Heart right ventricle (tissue), 16 donors: ENCODE measurements at regions not wholly inside any gene's neighbourhood (a gene's known extent, or its start where the extent isn't known, plus 50 kb on each side); places are given as distances from the start of the nearest gene placed in this dataset.

Experiments
- ATAC-seq, 8 donors: fragments of 200-7000 bp; cut with Tn5 transposase; one replicate each; pipeline ENCODE4 v1.9.1; 2020; ENCODE audit warnings: mild to moderate bottlenecking in 8 of 8, moderate library complexity in 8 of 8, moderate number of reproducible peaks in 1 of 8
- DNase-seq, 2 donors: peaks; one replicate each; pipeline ENCODE4 v3.0.0-alpha.2; 2020
- H3K27ac ChIP-seq, 10 donors: fragments of 200-600 bp; sonication (generic) in 2 of 10; one replicate each; pipeline versions ENCODE4 v1.5.0 to v1.8.0; 2020 to 2022; ENCODE audit warnings: mild to moderate bottlenecking in 3 of 10
- H3K27me3 ChIP-seq, 7 donors: fragments of 200-600 bp; one replicate each; pipeline ENCODE4 v1.8.0; 2021 to 2022; ENCODE audit warnings: mild to moderate bottlenecking in 2 of 7
- H3K36me3 ChIP-seq, 9 donors: fragments of 200-600 bp; sonication (generic) in 1 of 9; one replicate each; pipeline versions ENCODE4 v1.5.0 to v1.8.0; 2020 to 2022; ENCODE audit warnings: mild to moderate bottlenecking in 2 of 9
- H3K4me1 ChIP-seq, 9 donors: fragments of 200-600 bp; sonication (generic) in 1 of 9; one replicate each; pipeline versions ENCODE4 v1.5.0 to v1.8.0; 2020 to 2022; ENCODE audit warnings: mild to moderate bottlenecking in 4 of 9
- H3K4me3 ChIP-seq, 10 donors: fragments of 200-600 bp; sonication (generic) in 2 of 10; one replicate each; pipeline versions ENCODE4 v1.5.0 to v1.8.0; 2020 to 2022; ENCODE audit warnings: mild to moderate bottlenecking in 7 of 10, moderate library complexity in 2 of 10
- H3K9me3 ChIP-seq, 11 donors: fragments of 200-600 bp in 10 of 11; sonication (generic) in 2 of 11; one replicate each; pipeline versions ENCODE4 v1.5.0 to v1.8.0; 2013 to 2022; ENCODE audit warnings: mild to moderate bottlenecking in 2 of 11, control low read depth in 1 of 11, moderate library complexity in 1 of 11
- WGBS, 2 donors: extraction: QIAGEN DNeasy Blood & Tissue Kit; methylation state at CpG; one replicate each; pipeline ENCODE4 v1.1.7; 2013; ENCODE audit warnings: inconsistent platforms in 1 of 2; 5-methylcytosine and 5-hydroxymethylcytosine counted together
- intact Hi-C, 10 donors: fragments of 100-400 bp; cut with DNase I; formaldehyde crosslinking; loops; one replicate each; pipeline versions ENCODE4 v1.11.1 to v1.14.2; 2022
- TF ChIP-seq, protein P1 (sequence below), 9 donors: fragments of 200-600 bp; sonication (generic) in 2 of 9; IDR thresholded peaks; one replicate each; pipeline versions ENCODE4 v1.5.0 to v1.8.0; 2021 to 2022; ENCODE audit warnings: antibody characterized with exemption in 9 of 9, mild to moderate bottlenecking in 5 of 9, moderate library complexity in 1 of 9
- donor health status: Arrhythmogenic right ventricular cardiomyopathy.
- donor health status: ischemic (EF 13 %, LVEDD 7.1; RV severe dilation, severe dysfunction).
- donor health status: healthy with polysubstance abuse.
- donor health status: DM: no; HTN: yes; CAD: no.
- donor health status: DM: no; HTN: no; CAD: no.
- donor health status: ischemic (EF 25% LVEDD 6.9; RV normal size, moderate dysfunction).
- donor health status: ischemic (EF 25% LVEDD 5.7; RV mildly dilated, moderate dysfunction).
- donor health status: healthy.
- donor health status: DM: yes; HTN: yes; CAD: no.
- donor health status: Ischemic cardiomyopathy.
- donor health status: ischemic (EF 35%, LVEDD 5.7; RV mildly dilated, moderate dysfunction).
- donor health status: nonischemic (EF 11% LVEDD 7.7; RV severe dilation, severe dysfunction).
- donor health status: DM: yes; HTN: yes; CAD: no.
- donor health status: PGD.
- donor health status: ischemic (EF 29% LVEDD 5.4; RV normal size, mild dysfunction).
- donor health status: nonischemic (EF 23%, LVEDD 6.1; RV moderate dilation, normal function).

DNA sequence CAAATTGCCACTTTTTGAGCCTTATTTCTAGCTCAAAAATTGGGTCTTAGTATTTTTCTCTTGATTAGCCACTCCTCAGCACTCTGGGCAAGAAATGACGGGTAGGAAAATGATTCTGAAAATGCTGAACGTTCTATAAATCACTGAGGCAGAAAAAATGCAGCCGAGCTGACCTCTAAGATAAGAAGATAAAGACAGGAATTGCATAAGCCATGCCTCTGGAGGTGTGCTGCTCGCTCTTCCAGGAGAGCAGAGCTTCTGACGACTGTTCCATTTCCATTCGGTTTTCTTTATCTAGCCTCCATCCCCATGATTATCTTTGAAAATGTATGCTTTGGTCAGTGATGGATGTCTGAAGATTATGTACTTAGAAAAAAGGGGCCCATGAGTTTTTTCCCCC is 558.8 kb upstream of the ADAMTS9 start:
- Histone ChIP-seq H3K4me1 (peaks cover 0 to 11% (median 5%) of the 10 kb centered on the region in 9 donors), H3K27me3 (peaks cover 0 to 3% (median 0%) of the 10 kb centered on the region in 7 donors), H3K27ac (no peak overlapping the region), H3K36me3 (no peaks in the 10 kb centered on the region), H3K4me3 (no peak overlapping the region), H3K9me3 (no peaks in the 10 kb centered on the region)
- 70 to 74% methylated on average over 6 of the region's 6 CpGs for WGBS, 2 donors
- intact Hi-C loops, result loop anchor here in 9 of 10 donors (5.0 to 10.0 kb wide), 3 partner anchors 559 to 714 kb away; partner anchors contain the start of gene ADAMTS9 (in 4 of the 9)
- TF ChIP-seq, protein P1, sequence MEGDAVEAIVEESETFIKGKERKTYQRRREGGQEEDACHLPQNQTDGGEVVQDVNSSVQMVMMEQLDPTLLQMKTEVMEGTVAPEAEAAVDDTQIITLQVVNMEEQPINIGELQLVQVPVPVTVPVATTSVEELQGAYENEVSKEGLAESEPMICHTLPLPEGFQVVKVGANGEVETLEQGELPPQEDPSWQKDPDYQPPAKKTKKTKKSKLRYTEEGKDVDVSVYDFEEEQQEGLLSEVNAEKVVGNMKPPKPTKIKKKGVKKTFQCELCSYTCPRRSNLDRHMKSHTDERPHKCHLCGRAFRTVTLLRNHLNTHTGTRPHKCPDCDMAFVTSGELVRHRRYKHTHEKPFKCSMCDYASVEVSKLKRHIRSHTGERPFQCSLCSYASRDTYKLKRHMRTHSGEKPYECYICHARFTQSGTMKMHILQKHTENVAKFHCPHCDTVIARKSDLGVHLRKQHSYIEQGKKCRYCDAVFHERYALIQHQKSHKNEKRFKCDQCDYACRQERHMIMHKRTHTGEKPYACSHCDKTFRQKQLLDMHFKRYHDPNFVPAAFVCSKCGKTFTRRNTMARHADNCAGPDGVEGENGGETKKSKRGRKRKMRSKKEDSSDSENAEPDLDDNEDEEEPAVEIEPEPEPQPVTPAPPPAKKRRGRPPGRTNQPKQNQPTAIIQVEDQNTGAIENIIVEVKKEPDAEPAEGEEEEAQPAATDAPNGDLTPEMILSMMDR (IDR thresholded peaks at IDR 0.05), result no peak
- DNase-seq (no peak), ATAC-seq (no peak)

DNA sequence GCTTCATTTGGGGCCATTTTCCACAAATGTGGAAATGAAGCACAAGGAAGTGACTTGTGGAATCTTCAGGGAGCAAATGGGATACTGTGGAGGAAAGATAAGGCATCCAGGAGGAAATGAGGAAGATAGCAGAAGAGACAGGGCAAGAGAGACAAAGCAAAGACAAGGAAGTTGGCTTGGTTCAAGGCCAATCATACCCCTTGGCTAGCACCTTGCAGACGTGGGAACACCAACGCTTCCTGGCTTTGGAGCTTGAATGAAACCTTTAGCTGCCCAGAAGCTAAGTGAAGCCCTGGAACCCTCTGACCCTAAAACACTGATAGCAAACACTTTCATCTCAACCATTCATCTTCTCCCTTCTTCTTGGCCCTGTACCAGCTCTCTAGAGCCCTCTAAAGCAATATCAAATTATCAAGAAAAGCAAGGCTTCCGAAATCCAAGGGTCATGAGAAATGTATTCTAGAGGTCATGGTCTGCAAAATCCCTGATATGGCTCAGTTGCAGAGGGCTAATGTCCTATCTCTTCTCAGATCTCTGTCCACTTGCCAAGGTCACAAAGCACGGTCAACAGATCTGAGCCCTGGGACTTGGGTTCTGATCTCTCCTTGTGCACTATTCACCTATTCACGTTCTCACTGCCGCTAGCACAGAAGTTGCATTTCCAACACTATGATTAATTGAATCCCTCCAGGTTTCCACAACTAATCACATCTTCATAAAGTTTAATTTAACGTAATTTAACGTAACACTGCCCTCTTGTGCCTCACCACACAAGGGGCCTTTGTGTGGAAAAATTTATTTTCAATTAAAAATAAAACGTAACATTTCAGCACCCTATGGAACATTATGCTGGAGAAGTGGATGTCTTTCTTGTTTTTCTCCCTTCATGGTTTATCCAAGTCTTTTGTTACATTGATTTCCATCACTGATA is 557.6 kb upstream of the ADAMTS9 start:
- Histone ChIP-seq H3K27me3 (peaks cover 0 to 3% (median 0%) of the 10 kb centered on the region in 7 donors), H3K4me3 (no peak overlapping the region), H3K27ac (no peak overlapping the region), H3K4me1 (peaks cover 0 to 11% (median 5%) of the 10 kb centered on the region in 9 donors), H3K9me3 (no peaks in the 10 kb centered on the region), H3K36me3 (no peaks in the 10 kb centered on the region)
- TF ChIP-seq, protein P1 (IDR thresholded peaks at IDR 0.05), result peak in 8 of 9 donors; percentile 27 to 71 (median 60)
- DNase-seq, result no peak
- intact Hi-C loops, result loop anchor here (1.0 to 10.0 kb wide), 5 partner anchors 558 to 713 kb away; partner anchors contain the start of gene ADAMTS9 (in 4 of the 10)
- ATAC-seq, result peak in 4 of 8 donors; percentile 25 to 48 (median 42)
- WGBS, 2 donors, result 48 to 56% methylated on average over 9 of the region's 9 CpGs

DNA sequence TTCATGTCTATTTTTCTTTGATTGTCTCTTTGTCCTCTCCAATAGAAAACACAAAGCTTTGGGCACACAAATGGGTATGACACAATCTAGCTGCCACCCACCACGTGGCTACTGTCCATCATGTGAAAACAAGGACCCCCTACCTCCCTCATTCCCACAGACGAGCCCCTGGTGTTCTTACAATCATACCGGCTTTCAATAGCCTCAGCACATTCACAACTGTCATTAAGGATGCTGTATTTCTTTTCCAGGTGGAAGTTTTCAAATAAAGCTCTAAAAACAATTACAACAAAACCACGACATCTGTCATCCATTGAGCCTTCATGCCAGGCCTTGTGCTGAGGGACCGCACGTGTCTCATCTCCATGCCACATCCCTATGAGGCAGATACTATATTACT is 552.6 kb upstream of the ADAMTS9 start:
- ATAC-seq, result no peak
- DNase-seq, result no peak
- no peak overlapping the region for H3K4me3 ChIP-seq
- H3K27me3 ChIP-seq, result no peaks in the 10 kb centered on the region
- TF ChIP-seq, protein P1 (IDR thresholded peaks at IDR 0.05), result no peak
- peaks cover 0 to 4% (median 1%) of the 10 kb centered on the region in 9 donors for H3K4me1 ChIP-seq
- no peaks in the 10 kb centered on the region for H3K36me3 ChIP-seq
- H3K9me3 ChIP-seq, result peaks cover 0 to 4% (median 0%) of the 10 kb centered on the region in 11 donors
- no peak overlapping the region for H3K27ac ChIP-seq
- intact Hi-C loops, result loop anchor here in 3 of 10 donors (5.0 to 10.0 kb wide), 2 partner anchors 556 to 708 kb away; partner anchors contain the start of gene ADAMTS9 (in 2 of the 3)
- WGBS, 2 donors, result 79 to 83% methylated on average over 6 of the region's 6 CpGs

DNA sequence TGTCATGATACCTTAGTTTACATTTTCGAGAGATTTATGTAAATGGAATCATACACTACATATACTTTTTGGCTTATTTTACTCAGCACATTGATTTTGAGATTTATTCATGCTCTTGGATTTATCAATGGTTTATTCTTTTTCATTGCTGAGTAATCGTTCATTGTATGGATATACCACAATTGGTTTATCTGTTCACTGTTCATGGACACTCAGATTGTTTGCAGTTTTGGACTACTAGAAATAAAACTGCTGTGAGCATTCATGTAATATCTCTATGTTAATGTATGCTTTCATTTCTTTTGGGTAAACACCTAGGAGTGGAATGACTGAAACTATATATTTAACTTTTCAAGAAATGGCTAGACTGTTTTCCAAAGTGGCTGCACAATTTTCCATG is 550.9 kb upstream of the ADAMTS9 start:
- Histone ChIP-seq H3K4me3 (no peak overlapping the region), H3K4me1 (no peaks in the 10 kb centered on the region), H3K36me3 (no peaks in the 10 kb centered on the region), H3K27me3 (no peaks in the 10 kb centered on the region), H3K27ac (no peak overlapping the region), H3K9me3 (peaks cover 0 to 4% (median 0%) of the 10 kb centered on the region in 11 donors)
- intact Hi-C loops, result no loop called here
- DNase-seq (no peak), ATAC-seq (no peak)
- WGBS, 2 donors, result 73 to 95% methylated on average over 2 of the region's 2 CpGs
- TF ChIP-seq, protein P1 (IDR thresholded peaks at IDR 0.05), result no peak
